Posterior cingulate gyrus (tissue), 11 donors: ENCODE measurements at regions not wholly inside any gene's neighbourhood (a gene's known extent, or its start where the extent isn't known, plus 50 kb on each side); places are given as distances from the start of the nearest gene placed in this dataset.
"Not testable (repeated sequence)": the region's sequence is repeated elsewhere in the genome, so short reads cannot be mapped to it uniquely, and the experiment has no call there.

Experiments used
- DNase-seq, 10 donors: peaks; one replicate each; pipeline versions ENCODE4 v3.0.0 to v3.0.0-alpha.2; 2020 to 2021; ENCODE audit warnings: mixed read lengths in 3 of 10
- intact Hi-C: fragments of 100-400 bp; cut with DNase I; formaldehyde crosslinking; loops from one replicate; pipeline ENCODE4 v1.15.1; 2023

GRCh38 chr16:85199880-85200279 is 87.6 kb upstream of the CIBAR2 start:
- intact Hi-C loops, result no loop called here
- DNase-seq, result no peak

GRCh38 chr16:85200471-85201278 is 88.4 kb upstream of the CIBAR2 start:
- intact Hi-C loops, result no loop called here

GRCh38 chr16:85201574-85201973 is 89.3 kb upstream of the CIBAR2 start:
- intact Hi-C loops, result no loop called here
- DNase-seq, result peak in 1 of 10 donors; percentile 35

More at GRCh38 chr16:85200471-85201278, 88.4 kb upstream of the CIBAR2 start:
- DNase-seq, result peak in 1 of 10 donors; percentile 26

GRCh38 chr16:85202051-85202601 is 89.9 kb upstream of the CIBAR2 start:
- intact Hi-C loops, result no loop called here
- DNase-seq, result peak in 1 of 10 donors; percentile 80

DNA sequence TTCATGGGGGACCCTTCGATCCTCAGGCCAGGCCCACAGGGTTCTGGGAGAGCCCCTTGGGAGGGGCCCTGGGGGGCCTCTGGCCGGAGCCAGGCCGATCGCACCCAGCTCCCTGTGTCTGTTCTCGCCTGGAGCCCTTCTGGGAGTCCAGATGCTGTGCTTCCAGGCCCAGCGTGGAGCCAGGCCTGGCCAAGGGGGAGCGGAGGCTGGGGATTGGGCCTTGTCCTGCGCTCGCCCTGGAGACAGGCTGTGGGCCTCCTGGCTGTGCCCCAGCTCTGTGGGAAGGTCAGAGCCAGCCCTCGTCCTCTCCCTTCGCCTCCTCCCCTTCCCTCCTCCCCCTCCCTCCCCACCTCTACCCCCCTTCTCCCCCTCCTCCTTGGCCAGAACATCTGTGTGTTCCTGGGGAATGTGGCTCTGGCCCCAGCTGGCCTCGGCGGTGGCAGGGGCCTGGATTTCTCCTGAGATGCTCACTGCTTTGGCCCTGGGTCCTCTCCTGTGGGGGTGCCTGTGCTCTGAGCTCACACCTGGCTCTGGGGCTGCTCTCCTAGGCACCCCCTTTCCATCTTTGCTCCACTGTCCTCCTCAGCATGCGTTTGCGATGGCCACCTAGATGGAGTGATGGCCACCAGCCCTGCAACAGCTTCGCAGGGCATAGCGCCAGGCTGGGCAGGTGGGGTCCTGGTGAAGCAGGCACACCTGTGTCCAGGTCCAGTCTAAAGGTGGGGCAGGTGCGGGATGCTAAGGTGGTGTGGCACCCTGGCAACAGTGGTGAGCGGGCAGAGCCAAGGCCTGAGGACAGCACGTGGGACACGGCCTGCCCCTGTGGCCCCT is 90.6 kb upstream of the CIBAR2 start:
- intact Hi-C loops, result no loop called here
- peak in 8 of 10 donors; percentile 15 to 87 (median 61) for DNase-seq

DNA sequence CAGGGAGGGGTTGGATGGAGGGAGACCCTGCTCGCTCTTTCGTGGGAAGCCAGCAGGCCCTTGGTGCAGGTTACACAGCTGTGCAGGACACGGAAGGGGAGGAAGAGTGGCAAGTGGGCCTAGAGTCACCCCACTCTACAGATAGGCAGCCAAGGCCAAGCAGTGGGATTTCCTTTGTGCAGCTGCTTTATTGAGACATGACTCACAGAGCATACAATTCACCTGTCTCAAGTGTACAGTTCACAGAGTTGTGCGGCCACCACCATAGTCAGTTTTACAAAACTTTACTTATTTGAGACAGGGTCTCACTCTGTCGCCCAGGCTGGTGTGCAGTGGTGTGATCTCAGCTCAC is 91.2 kb upstream of the CIBAR2 start:
- intact Hi-C loops, result no loop called here
- no peak for DNase-seq

DNA sequence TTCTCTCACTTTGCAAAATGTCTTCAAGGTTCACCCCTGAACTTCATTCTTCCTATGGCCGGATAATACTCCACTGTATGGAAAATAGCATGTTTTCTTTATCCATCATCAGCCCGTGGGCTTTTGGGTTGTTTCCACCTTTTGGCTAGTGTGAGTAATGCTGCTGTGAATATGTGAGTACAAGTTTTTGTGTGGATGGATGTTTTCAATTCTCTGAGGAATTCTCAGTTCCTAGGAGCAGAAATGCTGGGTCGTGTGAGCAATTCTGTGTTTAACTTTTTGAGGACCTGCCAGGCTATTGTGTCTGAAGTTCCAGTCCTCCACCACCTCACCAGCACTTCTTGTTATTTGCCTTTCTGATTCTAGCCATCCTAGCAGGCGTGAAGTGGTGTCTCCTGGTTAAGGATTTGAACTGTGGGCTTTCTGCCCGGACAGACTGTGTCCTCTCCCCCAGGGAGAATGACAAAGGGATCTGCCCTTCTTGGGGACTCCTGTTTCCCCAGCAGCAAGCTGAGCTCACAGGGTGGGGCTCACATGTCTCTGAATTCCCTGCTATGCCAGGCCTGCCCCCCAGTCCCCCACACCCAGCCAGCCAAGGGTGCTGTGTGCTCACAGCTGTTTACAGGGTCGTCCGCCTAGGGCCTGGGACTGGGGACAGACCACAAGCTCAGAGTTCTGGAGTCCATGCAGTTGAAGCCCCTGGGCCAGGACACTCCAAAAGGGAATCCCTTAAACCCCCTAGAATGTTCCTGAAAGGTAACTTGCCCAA is 92.2 kb upstream of the CIBAR2 start:
- peak in 2 of 10 donors; percentile 24 to 56 for DNase-seq
- intact Hi-C loops, result no loop called here

DNA sequence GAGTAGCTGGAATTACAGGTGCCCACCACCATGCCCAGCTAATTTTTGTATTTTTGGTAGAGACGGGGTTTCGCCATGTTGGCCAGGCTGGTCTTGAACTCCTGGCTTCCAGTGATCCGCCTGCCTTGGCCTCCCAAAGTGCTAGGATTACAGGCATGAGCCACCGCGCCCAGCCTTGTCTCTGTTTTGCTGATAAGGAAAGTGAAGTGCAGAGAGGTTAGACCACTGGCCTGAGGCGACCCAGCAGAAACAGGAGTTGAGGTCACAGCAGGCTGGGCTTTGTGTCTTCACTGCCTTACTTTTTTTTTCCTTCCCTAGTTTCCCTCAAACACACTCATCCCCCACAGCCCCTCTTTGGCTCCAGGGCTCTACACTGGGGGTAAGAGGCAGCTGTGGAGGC is 93.0 kb upstream of the CIBAR2 start:
- intact Hi-C loops, result not testable (repeated sequence)
- peak in 1 of 10 donors; percentile 36 for DNase-seq

GRCh38 chr16:85205747-85206471 is 93.6 kb upstream of the CIBAR2 start:
- intact Hi-C loops, result no loop called here
- peak in 2 of 10 donors; percentile 60 to 71 for DNase-seq

DNA sequence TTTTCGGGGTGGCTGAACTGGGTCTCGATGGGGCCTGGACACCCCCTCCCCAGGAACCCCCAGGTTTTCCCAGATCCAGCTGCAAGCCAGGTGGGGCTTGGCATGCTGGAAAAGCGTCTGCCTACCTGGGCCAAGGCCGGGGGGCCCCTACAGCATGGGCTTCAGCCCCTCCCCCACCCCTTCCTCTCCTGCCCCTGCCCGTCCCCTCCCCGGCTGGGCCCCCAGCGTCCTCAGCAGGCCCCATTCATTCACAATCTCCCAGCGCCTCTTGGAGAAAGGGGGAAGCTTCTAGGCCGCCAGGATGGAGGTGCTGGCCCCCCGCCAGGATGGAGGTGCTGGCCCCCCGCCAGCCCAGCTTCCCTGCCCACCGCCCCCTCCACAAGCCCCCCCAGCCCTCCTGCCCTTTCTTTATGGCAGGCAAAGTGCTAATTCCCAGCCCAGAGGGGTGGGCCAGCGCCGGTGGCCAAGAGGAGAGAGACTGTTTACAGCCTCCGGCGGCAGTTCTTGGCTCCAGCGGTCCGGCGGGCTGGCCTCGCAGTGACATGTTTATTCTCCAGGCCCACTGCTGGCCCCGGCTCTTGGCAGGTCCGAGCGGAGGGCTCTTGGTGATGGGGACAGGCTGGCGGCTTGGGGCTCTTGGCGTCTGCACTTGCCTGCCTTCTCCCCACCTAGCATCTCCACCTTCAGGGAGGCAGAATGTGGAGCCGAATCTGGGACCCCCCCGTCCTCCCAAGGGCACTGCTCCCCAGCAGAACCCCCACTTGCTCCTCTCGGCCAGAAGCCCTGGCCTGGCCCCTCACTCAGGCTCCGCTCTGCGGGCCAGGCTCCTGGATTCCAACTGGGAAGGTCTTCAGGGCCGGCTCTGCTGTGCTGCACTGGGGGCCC is 94.4 kb upstream of the CIBAR2 start:
- DNase-seq, result peak; percentile 21 to 95 (median 68)
- intact Hi-C loops, result no loop called here

DNA sequence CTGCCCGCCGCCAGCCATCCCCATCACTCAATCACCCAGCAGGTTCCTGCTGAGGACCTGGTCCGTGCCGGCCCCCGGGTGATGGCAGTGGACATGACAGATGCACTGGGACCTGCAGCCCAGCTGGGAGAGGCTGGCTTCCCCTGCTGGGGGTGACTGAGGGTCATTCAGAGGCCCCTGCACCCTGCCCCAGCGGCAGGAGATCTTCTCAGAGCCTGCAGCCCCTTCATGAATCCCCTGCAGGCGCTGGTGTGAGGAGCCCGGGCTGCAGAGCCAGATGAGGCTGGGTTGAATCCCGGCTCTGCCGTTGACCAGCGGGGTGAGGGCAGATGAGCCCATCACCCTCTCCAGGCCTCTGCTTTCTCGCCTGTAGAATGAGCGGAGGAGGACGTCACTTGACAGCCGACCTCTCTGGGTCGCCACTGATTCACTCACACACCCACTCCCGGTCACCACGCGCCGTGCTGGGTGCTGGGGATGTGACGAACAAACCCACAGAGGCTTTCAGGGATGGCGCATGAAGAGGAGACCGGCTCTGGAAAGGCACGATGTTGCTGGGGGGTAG is 95.2 kb upstream of the CIBAR2 start:
- intact Hi-C loops, result no loop called here
- peak in 3 of 10 donors; percentile 67 to 70 (median 70) for DNase-seq

DNA sequence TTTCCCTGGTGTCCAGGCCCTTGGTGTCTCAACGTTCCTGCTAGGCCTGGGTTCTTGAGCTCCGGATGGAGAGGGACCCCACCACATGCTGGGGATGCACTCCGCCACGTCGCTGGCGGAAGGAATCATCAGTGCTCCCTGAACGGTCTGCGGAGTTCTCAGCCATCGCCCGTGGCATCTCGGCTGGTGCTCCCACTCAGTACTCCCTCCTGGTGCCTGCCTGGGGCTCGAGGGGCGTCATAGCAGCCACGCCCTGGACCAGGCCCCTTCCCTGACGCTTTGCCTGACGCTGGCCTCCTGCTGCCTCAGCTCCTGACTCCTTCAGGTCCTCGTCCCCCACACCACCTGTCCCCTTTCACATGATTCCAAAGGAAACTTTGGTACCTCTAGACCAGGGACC is 95.9 kb upstream of the CIBAR2 start:
- intact Hi-C loops, result no loop called here
- peak in 3 of 10 donors; percentile 52 to 66 (median 61) for DNase-seq

- peak in 3 of 10 donors; percentile 45 to 55 (median 46) for DNase-seq
- intact Hi-C loops, result no loop called here
Measured at GRCh38 chr16:85208643-85209520, 96.6 kb upstream of the CIBAR2 start.

DNA sequence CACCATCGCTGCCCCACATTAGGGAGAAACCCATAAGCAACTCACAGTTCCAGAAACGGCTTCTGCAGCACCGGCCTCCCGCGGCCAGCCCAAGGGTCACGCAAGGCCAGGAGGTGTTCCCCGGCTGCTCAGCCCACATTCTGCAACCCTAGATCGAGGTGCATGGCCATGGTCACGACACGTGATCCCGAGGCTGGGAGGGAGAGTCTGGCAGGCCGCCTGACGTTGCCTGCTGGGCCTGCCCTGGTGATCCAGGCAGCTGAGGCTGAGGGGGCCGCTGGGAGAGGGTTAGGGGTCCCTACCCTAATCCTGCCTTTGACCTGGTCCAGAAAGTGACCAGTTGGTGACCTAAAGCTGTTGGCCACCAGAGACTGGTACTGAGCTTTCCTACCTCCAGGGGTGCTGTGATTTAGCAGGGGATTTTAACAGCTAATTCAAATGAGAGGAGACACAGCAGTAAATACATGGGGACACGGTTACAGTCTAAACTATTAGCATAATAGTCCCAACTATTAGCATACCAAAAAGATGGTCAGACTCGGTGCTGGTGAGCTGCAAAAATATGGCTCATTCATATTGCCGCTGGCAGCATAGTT is 97.4 kb upstream of the CIBAR2 start:
- DNase-seq, result peak in 2 of 10 donors; percentile 77 to 79
- intact Hi-C loops, result no loop called here

GRCh38 chr16:85210423-85211169 is 98.3 kb upstream of the CIBAR2 start:
- intact Hi-C loops, result no loop called here
- peak in 2 of 10 donors; percentile 19 to 22 for DNase-seq

DNA sequence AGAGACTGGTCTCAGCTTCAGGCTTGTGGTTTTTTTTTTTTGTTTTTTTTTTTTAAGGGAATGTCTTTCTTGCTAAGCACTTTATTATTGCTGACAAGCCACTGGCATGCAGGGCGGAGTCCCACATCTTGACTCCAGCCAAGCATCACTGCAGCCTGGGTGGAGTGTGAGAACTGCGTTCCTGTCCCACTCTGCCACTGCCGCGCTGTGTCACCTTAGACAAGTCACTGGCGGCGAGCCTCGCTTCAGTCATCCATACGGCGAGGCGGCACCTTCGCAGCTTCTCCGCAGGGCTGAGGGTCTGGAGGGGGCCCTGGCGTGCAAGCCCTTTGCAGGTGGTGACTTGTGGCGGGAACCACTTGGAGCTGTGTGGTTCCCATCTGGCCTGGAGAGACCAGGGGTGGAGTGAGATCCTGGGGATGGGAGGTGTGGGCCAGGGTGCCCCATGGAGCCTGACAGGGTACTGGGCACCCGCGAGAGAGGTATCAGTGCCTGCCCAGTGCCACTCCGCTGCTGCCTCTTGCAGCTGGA is 99.1 kb upstream of the CIBAR2 start:
- DNase-seq, result peak in 2 of 10 donors; percentile 64 to 67
- intact Hi-C loops, result no loop called here
